ENCODE measurements at regions not wholly inside any gene's neighbourhood (a gene's known extent, or its start where the extent isn't known, plus 50 kb on each side); places are given as distances from the start of the nearest gene placed in this dataset.
"Not testable (repeated sequence)": the region's sequence is repeated elsewhere in the genome, so short reads cannot be mapped to it uniquely, and the experiment has no call there.

DNA sequence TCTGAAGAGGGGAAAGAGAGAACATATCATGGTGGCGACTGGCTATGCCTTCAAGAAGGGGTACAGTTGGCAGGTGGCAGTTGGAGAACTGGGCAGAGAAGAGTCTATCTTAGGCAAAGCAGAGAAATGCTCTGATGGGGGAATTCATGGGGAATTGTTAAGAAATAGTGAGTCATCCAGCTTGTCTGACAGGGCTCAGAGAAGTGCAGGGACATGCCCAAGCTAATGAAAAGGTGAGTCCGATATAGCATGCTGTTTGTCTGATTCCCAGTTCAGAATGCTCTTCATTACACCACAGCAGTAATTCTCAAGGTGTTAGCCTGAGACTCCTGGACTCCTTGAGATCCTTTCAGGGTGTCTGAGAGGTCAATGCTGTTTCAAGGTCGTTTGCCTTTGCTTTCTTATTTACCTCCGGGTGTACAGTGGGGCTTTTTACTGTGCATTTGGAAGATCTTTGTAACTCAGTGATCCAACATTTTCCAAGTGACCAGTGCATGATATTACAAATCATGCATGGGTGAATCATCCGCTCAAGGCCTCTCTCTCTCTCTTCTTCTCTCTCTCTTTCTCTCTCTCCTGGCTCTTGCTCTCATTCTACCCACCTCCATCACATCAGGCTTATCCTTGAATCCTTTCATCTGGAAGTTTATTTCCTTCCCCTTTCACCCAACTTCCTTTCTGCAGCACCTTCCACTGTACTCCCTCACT is 51.5 kb upstream of the PAX8 start:
- not testable (repeated sequence) for H3K36me3 Mint-ChIP-seq (ENCODE audit: insufficient read depth in 2 of 2); H3K27ac Mint-ChIP-seq; H3K4me3 Mint-ChIP-seq; H3K27me3 Mint-ChIP-seq (ENCODE audit: low read depth); H3K9me3 Mint-ChIP-seq; DNase-seq
- ATAC-seq (replicated peaks in 1 of 2), result peak; percentile 20 to 39
- H3K4me1 Mint-ChIP-seq (ENCODE audit: low read depth), result peaks cover 33% of the 10 kb centered on the region

DNA sequence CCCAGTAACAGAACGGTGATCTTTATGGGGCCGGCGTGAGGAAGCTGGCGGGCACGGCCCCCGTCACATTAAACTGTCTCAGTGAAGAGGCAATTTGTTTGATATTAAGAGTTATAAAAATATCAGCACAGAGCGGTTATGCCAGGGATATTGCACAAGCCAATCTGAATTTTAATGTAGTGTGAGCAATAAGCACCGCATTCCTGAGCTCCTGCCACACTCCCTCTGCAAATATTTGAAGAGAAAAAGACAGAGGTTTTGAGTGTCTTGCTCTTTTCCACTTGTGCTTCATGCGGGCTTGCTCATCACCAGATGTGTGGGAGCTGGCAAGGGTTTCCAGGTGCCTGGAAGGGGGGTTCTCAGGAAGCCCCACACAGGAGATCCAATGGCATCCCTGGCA is 50.3 kb upstream of the PAX8 start:
- ATAC-seq (replicated peaks in 1 of 2); H3K9me3 Mint-ChIP-seq; H3K36me3 Mint-ChIP-seq (ENCODE audit: insufficient read depth in 2 of 2); H3K4me3 Mint-ChIP-seq; H3K27me3 Mint-ChIP-seq (ENCODE audit: low read depth); DNase-seq; H3K27ac Mint-ChIP-seq: not testable (repeated sequence)
- H3K4me1 Mint-ChIP-seq (ENCODE audit: low read depth), result peaks cover 43% of the 10 kb centered on the region

DNA sequence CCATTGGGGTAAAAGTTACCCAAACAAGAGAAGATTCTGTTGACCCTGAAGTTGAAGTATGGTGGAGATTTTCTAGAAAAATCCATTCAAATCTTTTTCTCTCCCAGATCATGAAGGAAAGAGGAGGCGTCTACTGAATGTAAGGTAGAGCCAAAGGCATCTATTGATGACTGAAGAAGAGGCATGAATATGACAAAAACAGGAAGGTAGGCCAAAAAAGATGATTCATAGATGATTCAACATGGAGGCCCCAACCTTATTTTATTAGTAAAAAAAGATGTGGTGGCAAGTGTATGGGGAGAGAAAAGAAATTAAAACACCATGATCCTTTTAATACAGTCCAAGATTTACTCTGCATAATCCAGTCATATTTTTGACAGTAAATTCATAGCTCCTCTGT is 49.9 kb upstream of the PAX8 start:
- not testable (repeated sequence) for H3K27me3 Mint-ChIP-seq (ENCODE audit: low read depth); H3K4me3 Mint-ChIP-seq; DNase-seq; H3K9me3 Mint-ChIP-seq; H3K36me3 Mint-ChIP-seq (ENCODE audit: insufficient read depth in 2 of 2)
- Mint-ChIP-seq H3K4me1 (ENCODE audit: low read depth) (peaks cover 43% of the 10 kb centered on the region), H3K27ac (peak overlapping the region; percentile 52)
- peak; percentile 44 to 54 for ATAC-seq (replicated peaks in 1 of 2)

Measured in activated T-cell treated with anti-CD3 and anti-CD28 coated beads, Interleukin-2, amount 50 U/mL, for 72 hours (primary cell).